ENCODE measurements at regions not wholly inside any gene's neighbourhood (a gene's known extent, or its start where the extent isn't known, plus 50 kb on each side); places are given as distances from the start of the nearest gene placed in this dataset.
"Not testable (repeated sequence)": the region's sequence is repeated elsewhere in the genome, so short reads cannot be mapped to it uniquely, and the experiment has no call there.

DNA sequence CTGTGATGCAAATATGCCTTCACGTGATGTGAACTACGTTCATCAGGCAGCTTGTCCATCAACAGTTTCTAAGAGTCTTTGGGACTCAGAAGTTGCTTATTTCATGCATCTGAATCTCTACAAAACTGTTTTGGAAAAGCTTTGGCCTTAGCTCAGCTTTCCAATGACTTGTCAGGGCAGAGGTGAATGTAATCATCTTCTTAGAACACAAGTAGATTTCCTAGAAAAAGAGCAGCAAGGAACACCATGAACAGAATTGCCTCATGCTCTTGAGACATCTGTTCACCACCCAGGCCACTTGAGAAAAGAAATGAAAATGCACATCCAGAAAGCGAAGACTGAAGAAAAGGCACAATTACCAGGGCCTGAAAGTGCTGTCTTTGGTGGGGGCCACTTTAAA is 105.8 kb upstream of the PDHA1 start:
- DNase-seq (ENCODE audit: low spot score), result no peak

DNA sequence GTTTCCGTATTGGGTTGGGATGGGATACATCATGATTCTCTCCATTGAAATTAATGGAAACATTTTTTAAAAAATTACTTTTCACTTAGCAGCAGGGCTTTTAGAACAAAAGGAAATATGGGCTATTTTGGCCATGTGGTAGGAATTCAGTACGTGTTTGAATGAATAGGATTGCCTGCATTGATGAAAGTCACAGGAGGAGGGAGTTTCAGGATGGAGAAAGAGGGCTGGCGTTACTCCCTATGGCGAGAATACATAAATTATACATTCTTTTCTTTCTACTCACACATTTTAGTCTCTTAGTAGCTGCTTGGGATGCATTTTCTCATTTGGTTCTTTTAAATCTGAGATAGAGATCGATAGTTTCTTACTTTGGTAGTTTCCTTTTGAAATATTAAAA is 100.3 kb upstream of the PDHA1 start:
- DNase-seq (ENCODE audit: low spot score), result no peak

DNA sequence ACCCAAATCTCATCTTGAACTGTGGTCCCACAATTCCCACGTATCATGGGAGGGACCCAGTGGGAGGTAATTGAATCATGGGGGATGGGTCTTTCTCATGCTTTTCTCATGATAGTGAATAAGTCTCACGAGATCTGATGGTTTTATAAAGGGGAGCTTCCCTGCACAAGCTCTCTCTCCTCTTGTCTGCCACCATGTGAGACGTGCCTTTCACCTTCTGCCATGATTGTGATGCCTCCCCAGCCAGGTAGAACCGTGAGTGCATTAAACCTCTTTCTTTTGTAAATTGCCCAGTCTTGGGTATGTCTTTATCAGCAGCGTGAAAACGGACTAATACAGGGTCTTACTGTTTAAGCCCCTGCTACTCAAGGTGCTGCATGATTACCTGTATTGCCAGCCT is 98.8 kb upstream of the PDHA1 start:
- not testable (repeated sequence) for DNase-seq (ENCODE audit: low spot score)

DNA sequence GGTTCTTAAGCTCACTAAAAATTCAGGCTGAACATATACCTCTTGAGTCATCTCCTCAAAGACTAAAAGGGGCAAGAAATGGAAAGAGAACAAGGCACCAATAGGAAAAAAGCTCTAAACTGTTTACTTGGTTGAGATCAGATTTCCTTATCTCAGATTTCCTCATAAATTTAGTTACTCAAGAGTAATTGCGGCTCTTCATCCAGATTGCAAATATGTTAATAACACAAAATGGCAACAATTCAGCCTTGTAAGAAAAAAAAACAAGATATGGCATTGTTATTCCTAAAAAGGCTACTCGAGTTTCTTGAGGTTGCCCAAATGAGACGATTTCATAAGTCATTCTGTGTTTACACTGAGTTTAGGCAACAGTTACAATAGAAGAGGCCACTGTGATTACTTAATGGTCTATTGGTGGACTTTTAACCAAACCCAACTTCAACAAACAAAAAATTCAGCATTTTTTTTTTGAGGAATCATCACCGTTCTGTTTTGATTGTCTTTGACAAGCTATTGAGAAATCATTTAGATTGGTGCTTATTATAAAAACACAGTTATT is 97.9 kb upstream of the PDHA1 start:
- DNase-seq (ENCODE audit: low spot score), result no peak

DNA sequence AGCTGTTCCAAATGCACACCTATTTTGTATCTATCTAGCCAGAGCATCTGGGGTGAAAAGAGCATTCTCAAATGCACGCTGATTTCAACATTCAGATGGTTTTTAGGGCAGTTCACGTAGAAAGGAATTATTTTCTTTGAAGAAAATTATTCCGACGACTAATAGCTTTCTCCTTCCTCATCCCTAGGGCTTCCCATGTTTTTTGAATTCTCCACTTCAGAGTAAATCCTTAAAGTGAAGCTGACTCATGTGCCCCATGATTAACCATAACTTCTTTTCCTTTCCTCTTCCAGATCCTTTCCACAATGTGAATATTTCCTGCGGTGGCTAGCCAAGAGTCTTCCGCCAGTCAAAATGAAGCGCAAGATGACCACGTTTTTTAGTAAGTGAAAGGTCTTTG is 86.7 kb upstream of the PDHA1 start:
- DNase-seq (ENCODE audit: low spot score), result peak; percentile 23

DNA sequence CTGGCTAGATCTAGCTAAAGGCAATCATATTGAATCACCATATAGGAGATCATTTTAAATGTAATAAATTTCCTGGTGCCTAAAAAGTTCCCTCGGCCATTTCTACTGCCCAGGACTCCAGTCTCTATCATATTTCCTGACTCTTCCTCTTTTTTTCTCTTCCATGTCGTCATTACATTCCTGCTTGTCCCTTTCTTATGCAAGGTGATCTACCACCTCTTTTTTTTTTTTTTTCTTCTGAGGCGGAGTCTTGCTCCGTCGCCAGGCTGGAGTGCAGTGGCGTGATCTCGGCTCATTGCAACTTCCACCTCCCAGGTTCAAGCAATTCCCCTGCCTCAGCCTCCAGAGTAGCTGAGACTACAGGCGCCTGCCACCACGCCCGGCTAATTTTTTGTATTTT is 82.7 kb upstream of the PDHA1 start:
- DNase-seq (ENCODE audit: low spot score), result not testable (repeated sequence)

DNA sequence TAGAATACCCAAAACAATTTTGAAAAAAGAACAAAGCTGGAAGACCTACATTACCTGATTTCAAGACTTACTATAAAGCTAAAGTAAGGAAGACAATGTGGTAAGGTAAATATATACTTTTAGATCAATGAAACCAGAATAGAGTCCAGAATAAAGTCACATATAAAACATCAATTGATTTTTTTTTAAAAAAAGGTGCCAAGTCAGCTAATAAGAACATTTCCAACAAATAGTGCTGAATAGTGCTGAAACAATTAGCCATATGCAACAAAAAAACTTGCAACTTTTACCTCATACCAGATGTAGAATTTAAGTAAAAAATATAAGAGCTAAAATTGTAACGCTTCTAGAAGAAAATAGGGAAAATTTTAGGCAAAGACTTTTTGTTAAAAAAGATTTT is 73.0 kb upstream of the PDHA1 start:
- no peak for DNase-seq (ENCODE audit: low spot score)

DNA sequence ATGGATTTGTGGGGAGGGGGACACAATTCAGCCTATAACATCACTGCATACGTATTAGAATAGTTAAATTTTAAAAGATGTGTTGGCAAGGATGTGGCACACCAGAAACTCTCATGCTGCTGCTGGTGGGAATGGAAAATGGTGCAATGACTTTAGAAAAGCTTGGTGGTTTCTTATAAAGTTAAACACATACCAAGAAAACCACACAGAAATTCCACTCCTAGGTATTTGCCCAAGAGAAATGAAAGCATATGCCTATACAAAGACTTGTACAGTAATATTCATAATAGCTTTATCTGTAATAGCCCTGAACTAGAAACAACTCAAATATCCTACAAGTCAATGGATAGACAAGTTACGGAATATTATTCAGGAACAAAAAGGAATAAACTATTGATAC is 71.3 kb upstream of the PDHA1 start:
- DNase-seq (ENCODE audit: low spot score), result no peak

DNA sequence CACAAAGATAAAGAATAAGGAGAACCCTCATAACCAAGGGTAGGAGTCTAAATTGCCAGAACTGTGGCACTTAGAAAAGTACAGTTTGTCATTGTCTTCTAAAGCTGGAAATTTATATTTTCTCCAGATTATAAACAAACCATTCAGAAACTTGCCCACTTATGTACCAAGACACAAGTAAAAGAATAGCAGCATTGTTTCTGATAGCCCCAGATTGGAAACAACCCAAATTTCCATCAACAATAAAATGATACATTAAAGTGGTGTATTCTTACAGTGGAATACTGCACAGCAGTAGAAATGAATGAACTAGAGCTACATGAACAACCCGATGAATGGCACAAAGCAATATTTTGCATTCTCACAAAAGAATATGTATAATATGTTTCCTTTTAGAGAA is 63.1 kb upstream of the PDHA1 start:
- peak; percentile 50 for DNase-seq (ENCODE audit: low spot score)

DNA sequence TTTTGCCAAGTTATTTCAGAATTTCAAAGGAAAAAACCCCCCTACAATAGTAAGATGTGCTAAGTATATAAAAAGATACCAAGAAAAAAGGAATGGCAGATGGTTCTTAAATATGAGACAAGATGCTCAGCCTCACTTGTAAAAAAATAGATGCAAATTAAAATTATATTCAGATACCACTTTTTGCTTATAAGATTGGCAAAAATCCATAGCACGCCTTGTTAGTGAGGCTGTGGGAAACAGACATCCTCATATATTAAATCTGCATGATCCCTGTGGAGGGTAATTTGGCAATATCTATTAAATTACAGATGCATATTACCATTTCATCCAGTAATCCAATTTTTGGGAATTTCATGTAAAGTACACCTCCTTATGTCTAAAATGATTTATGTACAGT is 62.5 kb upstream of the PDHA1 start:
- DNase-seq (ENCODE audit: low spot score), result no peak

DNA sequence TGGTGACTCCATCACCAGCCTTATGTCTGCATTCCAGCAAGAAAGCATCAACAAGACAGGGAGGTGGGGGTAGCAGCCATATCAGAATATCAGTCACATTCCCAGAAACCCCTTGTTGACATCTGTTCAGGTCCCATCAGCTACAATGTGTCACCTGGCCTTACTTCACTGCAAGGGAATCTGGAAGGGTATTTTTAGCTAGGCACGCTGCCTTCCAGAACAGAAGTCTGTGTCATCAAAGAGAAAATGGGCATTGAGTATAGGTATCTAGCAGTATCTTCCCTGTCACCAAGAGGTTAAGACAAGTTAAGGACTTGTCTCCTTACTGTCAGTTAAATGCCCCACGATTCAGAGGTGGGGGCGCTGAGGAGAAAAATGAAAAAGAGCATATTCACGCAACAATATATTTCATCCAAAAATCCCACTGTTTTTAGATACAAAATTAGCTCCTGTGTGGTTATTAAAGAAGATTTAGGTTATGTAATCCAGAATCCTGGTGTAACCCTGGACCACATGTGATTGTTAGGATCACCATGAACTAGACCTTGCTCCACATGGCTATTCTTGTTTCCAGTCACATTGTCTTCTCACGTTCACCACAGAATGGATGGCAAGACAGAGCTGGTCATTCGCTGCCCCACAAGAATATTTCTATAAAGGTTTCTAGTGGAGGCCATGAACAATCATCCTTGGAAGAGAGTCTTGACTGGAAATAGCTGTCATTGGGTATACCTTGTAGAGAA is 60.0 kb upstream of the PDHA1 start:
- DNase-seq (ENCODE audit: low spot score), result no peak

DNA sequence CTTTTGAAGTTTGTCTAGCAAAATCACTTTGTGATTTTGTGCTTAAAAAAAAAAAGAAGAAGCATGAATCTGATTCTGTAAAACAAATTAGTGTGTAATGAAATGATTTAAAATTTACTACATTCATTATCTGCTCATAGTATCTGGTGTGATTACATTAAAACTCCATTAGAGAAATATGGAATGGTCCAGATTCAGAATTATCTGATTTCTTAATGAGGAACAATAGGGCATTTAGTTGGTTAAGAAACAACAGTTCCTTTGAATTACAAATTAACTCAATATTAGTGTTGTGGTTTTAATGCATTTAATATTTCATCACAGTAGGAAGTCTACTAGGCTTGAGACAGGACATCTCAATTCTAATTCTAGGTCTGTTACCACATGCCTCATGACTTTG is 57.9 kb upstream of the PDHA1 start:
- no peak for DNase-seq (ENCODE audit: low spot score)

DNA sequence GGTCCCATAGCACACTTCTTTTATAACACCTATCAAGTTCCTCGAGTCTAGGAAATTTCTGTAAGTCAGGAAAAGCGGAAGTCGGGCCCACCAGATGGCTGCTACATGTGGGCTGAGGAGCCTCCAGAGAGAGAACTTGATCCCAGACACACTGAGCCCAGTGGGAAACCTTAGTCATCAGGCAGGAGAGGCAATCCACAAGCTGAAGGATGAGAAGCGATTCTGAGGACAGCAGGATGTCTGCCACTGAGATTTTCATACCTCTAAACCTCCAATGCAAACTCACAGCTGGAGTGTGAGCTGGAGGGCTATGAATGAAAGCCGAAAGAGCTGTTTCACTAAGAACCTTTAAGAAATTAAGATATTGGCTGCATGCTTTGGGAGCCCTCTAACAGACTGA is 52.6 kb upstream of the PDHA1 start:
- no peak for DNase-seq (ENCODE audit: low spot score)

DNA sequence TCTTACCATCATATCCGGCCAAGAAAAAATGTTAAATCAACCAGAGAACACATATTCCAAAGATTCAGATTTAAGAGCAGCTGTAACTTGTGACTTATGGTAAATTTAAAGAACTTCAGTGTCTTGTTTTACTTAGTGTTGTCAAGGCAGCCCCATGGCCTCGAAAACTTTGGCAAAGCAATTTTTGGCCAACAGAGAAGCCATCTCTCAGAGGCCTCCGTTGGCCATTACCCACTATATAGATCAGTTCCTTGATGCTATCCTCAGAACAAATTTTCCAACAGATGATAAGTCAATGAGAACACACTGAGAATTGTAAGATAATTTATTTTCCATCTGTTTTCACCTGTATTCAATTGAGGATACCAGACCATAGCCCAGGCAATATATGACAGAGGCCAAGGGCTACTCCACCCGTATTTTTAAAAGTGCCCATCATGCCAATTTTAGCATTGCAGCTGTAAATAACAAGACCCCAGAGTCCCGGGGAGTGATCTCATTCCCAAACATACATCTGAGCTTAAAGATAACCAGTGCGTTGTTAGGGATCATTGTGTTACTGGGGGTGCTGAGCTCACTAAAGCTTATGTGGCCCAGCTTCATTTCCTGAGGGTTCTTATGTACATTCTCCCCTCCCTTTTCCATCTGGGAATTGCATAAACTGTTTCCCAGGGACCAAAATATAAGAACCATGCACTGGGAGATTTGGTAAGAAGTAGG is 50.0 kb upstream of the PDHA1 start:
- no peak for DNase-seq (ENCODE audit: low spot score)
